PC-9 (cell line): ENCODE measurements at regions not wholly inside any gene's neighbourhood (a gene's known extent, or its start where the extent isn't known, plus 50 kb on each side); places are given as distances from the start of the nearest gene placed in this dataset.

Source experiments
- CTCF ChIP-seq: fragments of 200-600 bp; sonication (generic); conservative IDR thresholded peaks from 2 replicates; pipeline ENCODE4 v1.6.1; 2017; ENCODE audit warnings: mixed run types, antibody characterized with exemption, mild to moderate bottlenecking, moderate library complexity
- EZH2 ChIP-seq: fragments of 200-600 bp; sonication (generic); IDR thresholded peaks from 2 replicates; pipeline ENCODE4 v1.8.0; 2017; ENCODE audit warnings: antibody characterized with exemption, low read depth

DNA sequence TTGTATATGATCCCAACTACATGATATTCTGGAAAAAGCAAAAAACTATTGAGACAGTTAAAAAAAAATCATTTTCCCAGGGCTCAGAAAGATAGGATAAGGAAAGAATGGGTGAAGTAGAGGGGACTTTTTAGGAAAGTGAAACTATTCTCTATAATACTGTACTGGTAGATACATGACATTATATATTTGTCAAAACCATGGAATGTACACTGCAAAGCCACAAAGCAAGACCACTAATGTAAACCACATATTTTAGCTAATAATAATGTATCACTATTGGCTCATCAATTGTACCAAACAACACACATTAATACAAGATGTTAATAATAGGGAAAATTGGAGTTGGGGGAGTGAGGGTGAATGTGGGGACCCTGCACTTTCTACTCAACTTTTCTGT is 182.6 kb downstream of the EFNB2 start:
- TF ChIP-seq CTCF (no peak), EZH2 (no peak)
